ENCODE measurements at regions not wholly inside any gene's neighbourhood (a gene's known extent, or its start where the extent isn't known, plus 50 kb on each side); places are given as distances from the start of the nearest gene placed in this dataset.

DNA sequence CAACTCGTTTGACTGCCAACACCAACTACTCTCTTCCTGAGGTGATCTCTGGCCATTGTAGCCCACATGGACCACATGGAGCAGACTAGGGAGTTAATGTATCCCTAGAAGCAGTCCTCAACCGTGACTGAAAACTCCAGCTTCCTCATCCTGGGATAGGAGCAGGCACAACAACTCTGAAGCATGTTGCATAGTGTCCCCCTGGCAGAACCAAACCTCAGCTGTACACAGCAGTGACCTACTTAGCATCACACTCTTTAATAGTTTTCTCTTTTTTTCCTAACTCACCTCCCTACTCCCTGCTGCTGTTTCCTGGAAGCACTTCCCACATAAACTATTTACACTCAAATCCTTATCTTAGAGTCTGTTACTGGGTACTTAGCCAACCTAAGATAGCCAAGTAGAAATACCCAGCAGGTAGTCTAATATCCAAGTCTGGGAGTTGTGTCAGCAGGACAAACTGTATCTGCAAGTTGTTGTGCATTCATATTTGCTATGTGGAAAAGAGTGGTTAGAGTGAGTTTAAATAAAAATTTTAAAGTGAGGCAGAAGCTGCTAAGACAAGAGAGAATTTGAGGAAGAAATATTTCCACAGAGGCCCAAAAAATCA is 228.8 kb downstream of the LTN1 start:
- TF ChIP-seq, protein P1, sequence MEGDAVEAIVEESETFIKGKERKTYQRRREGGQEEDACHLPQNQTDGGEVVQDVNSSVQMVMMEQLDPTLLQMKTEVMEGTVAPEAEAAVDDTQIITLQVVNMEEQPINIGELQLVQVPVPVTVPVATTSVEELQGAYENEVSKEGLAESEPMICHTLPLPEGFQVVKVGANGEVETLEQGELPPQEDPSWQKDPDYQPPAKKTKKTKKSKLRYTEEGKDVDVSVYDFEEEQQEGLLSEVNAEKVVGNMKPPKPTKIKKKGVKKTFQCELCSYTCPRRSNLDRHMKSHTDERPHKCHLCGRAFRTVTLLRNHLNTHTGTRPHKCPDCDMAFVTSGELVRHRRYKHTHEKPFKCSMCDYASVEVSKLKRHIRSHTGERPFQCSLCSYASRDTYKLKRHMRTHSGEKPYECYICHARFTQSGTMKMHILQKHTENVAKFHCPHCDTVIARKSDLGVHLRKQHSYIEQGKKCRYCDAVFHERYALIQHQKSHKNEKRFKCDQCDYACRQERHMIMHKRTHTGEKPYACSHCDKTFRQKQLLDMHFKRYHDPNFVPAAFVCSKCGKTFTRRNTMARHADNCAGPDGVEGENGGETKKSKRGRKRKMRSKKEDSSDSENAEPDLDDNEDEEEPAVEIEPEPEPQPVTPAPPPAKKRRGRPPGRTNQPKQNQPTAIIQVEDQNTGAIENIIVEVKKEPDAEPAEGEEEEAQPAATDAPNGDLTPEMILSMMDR (IDR thresholded peaks at IDR 0.05) = no peak
- no peak for TF ChIP-seq POLR2A (IDR thresholded peaks at IDR 0.05)
